NT2/D1 (cell line): ENCODE measurements at regions not wholly inside any gene's neighbourhood (a gene's known extent, or its start where the extent isn't known, plus 50 kb on each side); places are given as distances from the start of the nearest gene placed in this dataset.

Experiments used
- YY1 ChIP-seq: IDR thresholded peaks from 2 replicates; pipeline ENCODE4 v1.6.1; 2011; ENCODE audit not compliant: insufficient read length, insufficient read depth
- ZNF274 ChIP-seq: IDR thresholded peaks from 2 replicates; pipeline ENCODE4 v1.6.1; 2011; ENCODE audit warnings: mild to moderate bottlenecking, low read depth, low read length

DNA sequence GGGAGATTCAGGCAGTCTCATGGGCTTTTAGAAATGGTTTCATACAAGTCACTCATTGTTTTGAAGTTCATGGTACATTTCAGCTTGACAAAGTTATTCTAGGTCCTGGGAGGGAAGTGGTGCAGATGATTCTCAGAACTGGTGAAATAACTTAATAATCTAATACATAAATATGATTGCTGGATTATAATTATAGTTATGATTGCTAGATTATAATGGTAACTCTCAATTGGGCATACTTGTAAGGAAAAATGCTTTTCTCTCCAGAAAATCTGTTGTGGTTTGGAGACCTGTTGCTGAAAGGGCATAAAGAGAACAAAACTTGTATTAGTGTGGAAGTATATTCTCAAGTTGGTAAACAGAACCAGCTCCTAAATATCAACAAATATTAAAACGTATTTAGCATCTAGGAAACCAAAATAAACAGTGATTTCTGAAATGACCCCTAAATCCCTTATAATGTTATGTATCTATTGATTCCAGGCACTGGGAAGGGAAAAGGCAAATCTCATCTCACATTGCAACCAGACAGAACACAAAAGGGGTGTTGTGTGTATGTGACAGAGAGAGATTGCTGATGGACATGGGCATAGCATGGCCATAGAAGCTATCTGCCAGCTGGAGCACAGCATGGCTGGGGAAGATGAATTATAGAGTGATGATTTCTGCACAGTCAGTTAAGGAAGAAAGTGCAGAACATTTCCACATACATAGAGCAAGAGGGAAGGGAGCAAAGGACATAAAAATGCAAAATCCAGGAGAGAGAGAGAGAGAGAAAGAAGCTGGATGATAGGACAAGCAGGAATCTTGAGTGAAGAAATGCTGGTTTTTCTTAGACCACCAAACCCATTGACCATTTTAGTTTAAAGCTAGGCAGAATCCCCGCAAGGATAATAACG is 87.1 kb upstream of the FRY start:
- TF ChIP-seq YY1, result no peak
- TF ChIP-seq ZNF274, result no peak
